ENCODE measurements at regions not wholly inside any gene's neighbourhood (a gene's known extent, or its start where the extent isn't known, plus 50 kb on each side); places are given as distances from the start of the nearest gene placed in this dataset.

DNA sequence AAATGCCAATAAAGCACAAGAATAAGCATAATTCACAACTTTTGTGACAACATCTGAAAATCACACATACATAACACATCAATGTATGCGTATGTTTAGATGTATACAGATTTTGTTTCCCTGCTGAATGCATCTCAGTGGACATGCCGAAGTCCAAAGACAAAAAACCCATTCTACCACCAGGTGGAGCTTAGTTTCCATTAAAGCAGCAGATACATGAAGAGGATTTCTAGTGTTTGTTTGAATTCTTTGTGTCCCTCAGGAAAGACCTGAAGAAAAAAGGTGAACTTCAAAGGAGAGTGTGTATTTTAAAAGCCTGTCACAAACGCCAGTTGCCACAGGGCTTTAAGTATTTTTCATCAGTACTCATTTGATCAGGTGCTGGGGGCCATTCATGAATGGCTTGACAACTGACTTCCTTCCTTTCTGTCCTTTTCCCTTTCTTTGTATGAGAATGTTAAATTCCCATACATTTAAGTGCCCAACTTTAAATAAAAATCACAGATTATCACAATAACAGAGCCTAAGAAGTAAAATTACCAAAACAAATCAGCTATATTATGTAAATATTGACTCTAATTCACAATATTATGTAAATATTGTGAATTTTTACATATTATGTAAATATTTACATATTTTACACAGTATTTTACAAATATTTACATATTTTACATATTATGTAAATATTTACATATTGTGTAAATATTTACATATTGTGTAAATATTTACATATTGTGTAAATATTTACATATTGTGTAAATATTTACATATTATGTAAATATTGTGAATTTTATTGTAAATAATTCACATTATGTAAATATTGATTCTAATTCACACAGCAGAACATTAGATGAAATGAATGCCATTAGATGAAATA is 343.0 kb downstream of the CRPPA start:
- no peaks in the 10 kb centered on the region for H3K9me3 Mint-ChIP-seq
- H3K36me3 Mint-ChIP-seq: no peaks in the 10 kb centered on the region

DNA sequence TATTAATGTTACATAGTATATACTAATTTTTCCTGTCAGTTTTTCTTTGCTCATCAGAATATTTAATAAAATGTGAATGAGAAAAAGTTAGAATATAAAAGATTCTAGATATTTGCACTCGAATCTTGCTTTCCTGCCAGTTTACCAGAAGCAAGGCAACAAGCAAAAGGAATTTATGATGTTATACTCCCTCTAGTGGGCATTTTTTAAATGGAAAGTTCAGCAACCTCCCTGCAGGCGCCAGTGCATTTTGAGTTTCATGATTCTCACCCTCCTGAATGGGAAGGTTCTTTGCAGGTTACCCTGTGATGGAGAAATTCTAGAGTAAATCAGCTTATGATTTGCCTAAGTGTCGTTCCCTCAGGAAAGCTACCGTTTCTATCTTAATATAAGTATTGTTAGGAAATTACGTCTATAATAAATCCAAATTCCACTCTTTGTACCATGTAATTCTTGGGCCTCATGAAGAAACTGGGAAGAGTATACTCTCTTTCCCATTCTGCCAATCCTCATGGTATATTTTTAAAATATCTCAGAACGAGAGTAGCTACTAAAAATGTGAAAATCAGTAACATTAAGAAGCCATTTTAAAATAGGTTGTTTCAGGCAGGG is 350.0 kb downstream of the CRPPA start:
- no peaks in the 10 kb centered on the region for H3K36me3 Mint-ChIP-seq
- H3K4me1 Mint-ChIP-seq: no peaks in the 10 kb centered on the region
- H3K27me3 Mint-ChIP-seq: peaks cover 0 to 12% (median 2%) of the 10 kb centered on the region in 5 donors
- H3K4me3 Mint-ChIP-seq: no peak overlapping the region
- POLR2A ChIA-PET: no interaction called here
- H3K27ac Mint-ChIP-seq: no peak overlapping the region
- H3K9me3 Mint-ChIP-seq: no peaks in the 10 kb centered on the region
- ATAC-seq: no peak
- peak in 3 of 10 donors; percentile 38 to 53 (median 48) for DNase-seq

More for the DNA sequence above, 343.0 kb downstream of the CRPPA start:
- Mint-ChIP-seq H3K4me1 (peaks cover 0 to 9% (median 2%) of the 10 kb centered on the region in 4 donors), H3K27me3 (no peaks in the 10 kb centered on the region), H3K27ac (no peak overlapping the region), H3K4me3 (no peak overlapping the region)
- DNase-seq: peak in 5 of 10 donors; percentile 2 to 36 (median 32)
- ATAC-seq: no peak
- POLR2A ChIA-PET: no interaction called here

GRCh38 chr7:16070806-16071205 is 350.5 kb downstream of the CRPPA start:
- Mint-ChIP-seq H3K4me1 (no peaks in the 10 kb centered on the region), H3K27me3 (peaks cover 0 to 12% (median 2%) of the 10 kb centered on the region in 5 donors), H3K9me3 (no peaks in the 10 kb centered on the region), H3K27ac (no peak overlapping the region), H3K36me3 (no peaks in the 10 kb centered on the region), H3K4me3 (no peak overlapping the region)
- ATAC-seq (no peak), DNase-seq (no peak)
- POLR2A ChIA-PET: no interaction called here

DNA sequence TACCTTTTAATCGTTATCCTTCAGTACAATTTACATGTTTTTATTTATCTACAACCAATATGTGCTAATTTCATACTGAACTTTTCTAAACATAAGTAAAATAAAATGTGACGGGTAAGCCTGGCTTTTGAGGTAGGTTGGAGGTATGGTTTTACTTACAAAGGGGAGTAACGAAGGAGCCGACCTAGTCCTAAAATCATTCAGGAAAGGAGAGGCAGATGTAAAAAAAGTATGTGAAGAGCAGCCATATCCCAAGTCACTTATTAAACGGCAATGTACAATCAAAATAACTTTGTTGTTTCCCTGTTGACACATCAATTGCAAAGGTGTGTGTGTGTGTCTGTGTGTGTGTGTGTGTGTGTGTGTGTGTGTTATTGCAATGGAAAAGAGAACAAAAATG is 351.3 kb downstream of the CRPPA start:
- ATAC-seq (no peak), DNase-seq (no peak)
- Mint-ChIP-seq H3K27me3 (peaks cover 0 to 12% (median 2%) of the 10 kb centered on the region in 5 donors), H3K9me3 (no peaks in the 10 kb centered on the region), H3K27ac (no peak overlapping the region), H3K36me3 (no peaks in the 10 kb centered on the region), H3K4me3 (no peak overlapping the region), H3K4me1 (no peaks in the 10 kb centered on the region)
- POLR2A ChIA-PET: no interaction called here

DNA sequence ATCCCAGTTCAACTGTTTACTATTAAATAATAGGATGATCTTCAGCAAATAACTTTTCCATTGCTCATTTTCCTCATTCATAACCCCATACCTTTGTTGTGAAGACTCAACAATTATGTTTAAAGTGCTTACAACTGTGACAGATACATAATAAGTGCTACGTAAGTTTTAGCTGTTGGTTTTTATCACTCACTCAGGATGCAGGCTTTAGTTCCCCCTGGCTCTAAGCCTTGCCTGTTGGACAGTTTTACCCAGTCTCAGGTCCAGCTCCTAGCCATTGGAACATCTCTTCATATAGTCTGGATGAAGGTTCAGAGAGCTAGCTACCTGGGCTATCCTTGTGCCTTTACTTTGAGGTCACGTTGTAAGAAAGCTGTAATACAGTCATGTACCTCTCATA is 353.2 kb downstream of the CRPPA start:
- Mint-ChIP-seq H3K36me3 (no peaks in the 10 kb centered on the region), H3K27ac (no peak overlapping the region), H3K27me3 (peaks cover 0 to 12% (median 2%) of the 10 kb centered on the region in 5 donors), H3K9me3 (no peaks in the 10 kb centered on the region), H3K4me1 (no peaks in the 10 kb centered on the region), H3K4me3 (no peak overlapping the region)
- POLR2A ChIA-PET: no interaction called here
- no peak for ATAC-seq
- no peak for DNase-seq

DNA sequence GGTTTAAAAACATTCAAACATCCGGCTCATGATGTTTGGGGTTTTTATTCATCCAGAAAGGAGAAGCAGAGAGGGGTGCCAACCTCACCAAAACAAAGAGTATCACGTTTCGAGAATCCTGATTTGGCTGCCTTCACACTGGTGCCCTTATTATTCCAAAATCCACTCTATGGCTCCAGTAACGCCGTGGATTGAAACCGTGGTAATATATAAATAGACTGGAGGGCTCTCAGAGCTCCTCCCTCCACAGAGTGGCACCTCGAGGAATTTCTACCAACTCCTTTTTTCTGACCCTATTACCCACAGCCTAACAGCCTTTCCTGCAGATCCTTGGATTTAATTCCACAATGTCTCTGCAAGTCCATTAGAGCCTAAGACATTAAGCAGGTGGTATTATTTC is 353.6 kb downstream of the CRPPA start:
- Mint-ChIP-seq H3K27me3 (peaks cover 0 to 12% (median 2%) of the 10 kb centered on the region in 5 donors), H3K36me3 (no peaks in the 10 kb centered on the region), H3K4me1 (no peaks in the 10 kb centered on the region), H3K27ac (no peak overlapping the region), H3K9me3 (no peaks in the 10 kb centered on the region), H3K4me3 (no peak overlapping the region)
- POLR2A ChIA-PET: no interaction called here
- ATAC-seq (no peak), DNase-seq (no peak)

DNA sequence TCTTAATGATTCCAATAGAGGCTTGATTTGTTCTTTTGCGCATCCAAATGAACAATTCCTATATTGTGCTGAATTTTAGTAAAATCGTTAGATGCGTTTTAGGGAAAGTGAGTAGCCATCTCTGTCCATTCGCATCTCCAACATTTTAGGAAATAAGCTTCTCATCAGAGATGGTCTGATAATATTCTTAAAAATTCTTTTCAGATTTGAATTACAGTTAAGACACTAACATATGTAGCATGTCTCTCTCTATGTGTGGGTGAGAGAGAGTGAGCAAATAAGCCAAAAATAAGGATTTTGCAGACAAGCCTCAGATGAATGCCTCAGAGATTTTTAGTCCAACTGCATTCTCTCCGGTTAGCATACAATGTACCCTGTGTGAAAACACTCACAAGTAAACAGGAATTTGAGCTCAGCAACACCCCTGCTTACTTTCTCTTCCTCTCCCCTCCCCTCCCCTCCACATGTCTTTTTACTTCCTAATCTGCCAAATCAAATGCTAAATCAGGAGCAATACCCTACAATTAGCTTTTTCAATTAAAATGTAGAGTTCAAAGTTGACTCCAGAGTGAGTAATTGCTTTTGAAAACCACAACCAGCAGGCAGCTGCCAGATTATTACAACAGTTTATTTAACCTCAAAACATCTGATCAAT is 354.4 kb downstream of the CRPPA start:
- no peak overlapping the region for H3K4me3 Mint-ChIP-seq
- POLR2A ChIA-PET: no interaction called here
- H3K36me3 Mint-ChIP-seq: no peaks in the 10 kb centered on the region
- H3K27ac Mint-ChIP-seq: no peak overlapping the region
- DNase-seq (no peak), ATAC-seq (no peak)
- peaks cover 0 to 12% (median 2%) of the 10 kb centered on the region in 5 donors for H3K27me3 Mint-ChIP-seq
- H3K4me1 Mint-ChIP-seq: peaks cover 0 to 4% (median 0%) of the 10 kb centered on the region in 4 donors
- H3K9me3 Mint-ChIP-seq: no peaks in the 10 kb centered on the region

DNA sequence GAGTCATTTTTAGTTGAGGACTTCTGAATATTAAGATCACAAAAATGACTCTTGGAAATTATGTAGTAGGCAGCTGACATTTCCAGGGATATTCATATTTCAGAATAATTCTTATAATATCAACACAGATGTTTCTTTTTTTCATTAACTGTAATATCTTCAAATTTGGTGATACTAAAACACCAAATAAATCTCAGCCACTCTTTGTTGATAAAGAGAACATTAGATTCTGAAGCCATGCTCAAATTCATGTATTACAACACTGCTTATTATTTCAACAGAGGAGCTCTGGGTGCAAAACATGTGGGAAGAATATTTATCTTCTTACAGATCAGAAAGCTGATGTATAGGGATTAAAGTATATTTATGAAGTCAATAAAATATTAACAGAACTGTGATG is 355.4 kb downstream of the CRPPA start:
- POLR2A ChIA-PET: no interaction called here
- no peak for ATAC-seq
- no peak overlapping the region for H3K4me3 Mint-ChIP-seq

GRCh38 chr7:16063716-16064675 is 357.3 kb downstream of the CRPPA start:
- H3K4me1 Mint-ChIP-seq: peaks cover 0 to 5% (median 0%) of the 10 kb centered on the region in 4 donors
- DNase-seq: no peak
- ATAC-seq: no peak
- no peak overlapping the region for H3K27ac Mint-ChIP-seq
- H3K4me3 Mint-ChIP-seq: no peak overlapping the region
- peaks cover 0 to 9% (median 4%) of the 10 kb centered on the region in 5 donors for H3K27me3 Mint-ChIP-seq
- no peaks in the 10 kb centered on the region for H3K36me3 Mint-ChIP-seq
- no peaks in the 10 kb centered on the region for H3K9me3 Mint-ChIP-seq
- POLR2A ChIA-PET: no interaction called here

More for the DNA sequence above, 355.4 kb downstream of the CRPPA start:
- H3K27me3 Mint-ChIP-seq: peaks cover 0 to 12% (median 3%) of the 10 kb centered on the region in 5 donors
- H3K4me1 Mint-ChIP-seq: peaks cover 0 to 5% (median 0%) of the 10 kb centered on the region in 4 donors
- H3K9me3 Mint-ChIP-seq: no peaks in the 10 kb centered on the region
- H3K27ac Mint-ChIP-seq: no peak overlapping the region
- no peaks in the 10 kb centered on the region for H3K36me3 Mint-ChIP-seq
- no peak for DNase-seq

DNA sequence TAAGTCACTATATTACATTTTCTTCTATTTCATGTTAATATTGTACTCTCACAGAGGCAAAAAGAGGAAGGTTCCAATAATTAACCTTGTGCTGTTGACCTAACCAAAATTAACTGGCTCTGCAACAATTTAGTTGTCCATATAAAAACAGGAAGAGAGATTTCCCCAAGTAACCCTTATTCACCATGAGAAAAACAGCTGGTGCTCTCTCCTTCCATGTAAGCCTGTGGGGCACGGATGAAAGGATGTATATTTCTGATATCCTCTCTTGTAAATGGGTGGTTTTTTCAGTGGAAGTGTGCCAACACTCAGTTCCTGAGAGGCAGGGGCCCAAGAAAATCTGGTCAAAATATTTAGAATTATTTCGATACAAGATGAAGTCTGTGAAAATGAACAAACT is 358.1 kb downstream of the CRPPA start:
- H3K27me3 Mint-ChIP-seq: peaks cover 0 to 6% (median 1%) of the 10 kb centered on the region in 5 donors
- H3K27ac Mint-ChIP-seq: no peak overlapping the region
- H3K9me3 Mint-ChIP-seq: no peaks in the 10 kb centered on the region
- ATAC-seq (no peak), DNase-seq (no peak)
- peaks cover 0 to 5% (median 0%) of the 10 kb centered on the region in 4 donors for H3K4me1 Mint-ChIP-seq
- no peak overlapping the region for H3K4me3 Mint-ChIP-seq
- H3K36me3 Mint-ChIP-seq: no peaks in the 10 kb centered on the region
- POLR2A ChIA-PET: no interaction called here

DNA sequence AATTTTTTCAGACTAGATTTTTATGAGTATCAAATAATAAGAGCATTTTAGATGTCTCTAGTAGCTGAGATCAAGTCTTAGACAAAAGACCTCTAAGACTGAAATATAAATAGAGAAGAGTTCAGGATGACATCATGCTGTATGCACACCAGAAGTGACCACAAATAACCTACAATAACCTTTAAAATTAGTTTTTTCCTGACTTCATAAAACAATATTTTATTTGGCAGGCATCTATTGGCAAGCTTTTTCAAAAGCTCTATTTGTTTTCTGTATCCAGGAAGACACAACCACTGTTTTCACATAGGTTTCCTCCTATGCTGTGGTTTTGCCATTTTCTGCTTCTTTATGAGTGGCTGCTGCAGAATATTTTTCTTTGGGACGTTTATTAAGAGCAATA is 359.1 kb downstream of the CRPPA start:
- H3K27ac Mint-ChIP-seq: no peak overlapping the region
- POLR2A ChIA-PET: no interaction called here
- H3K36me3 Mint-ChIP-seq: no peaks in the 10 kb centered on the region
- no peaks in the 10 kb centered on the region for H3K9me3 Mint-ChIP-seq
- H3K4me3 Mint-ChIP-seq: no peak overlapping the region
- H3K4me1 Mint-ChIP-seq: peaks cover 0 to 5% (median 0%) of the 10 kb centered on the region in 4 donors
- no peak for ATAC-seq
- H3K27me3 Mint-ChIP-seq: peaks cover 0 to 6% (median 1%) of the 10 kb centered on the region in 5 donors
- no peak for DNase-seq

- no peak for ATAC-seq
- Mint-ChIP-seq H3K36me3 (no peaks in the 10 kb centered on the region), H3K27me3 (peaks cover 0 to 6% (median 1%) of the 10 kb centered on the region in 5 donors), H3K4me3 (no peak overlapping the region), H3K4me1 (peaks cover 0 to 5% (median 0%) of the 10 kb centered on the region in 4 donors), H3K9me3 (no peaks in the 10 kb centered on the region), H3K27ac (no peak overlapping the region)
- no peak for DNase-seq
- POLR2A ChIA-PET: no interaction called here
Observed at GRCh38 chr7:16061630-16062029, 359.7 kb downstream of the CRPPA start.
